ENCODE measurements at regions not wholly inside any gene's neighbourhood (a gene's known extent, or its start where the extent isn't known, plus 50 kb on each side); places are given as distances from the start of the nearest gene placed in this dataset.

- Mint-ChIP-seq H3K4me3 (no peak overlapping the region), H3K9me3 (peaks cover 3 to 18% (median 7%) of the 10 kb centered on the region in 3 donors), H3K27ac (no peak overlapping the region), H3K36me3 (no peaks in the 10 kb centered on the region), H3K27me3 (no peaks in the 10 kb centered on the region), H3K4me1 (no peaks in the 10 kb centered on the region)
Measured at GRCh38 chr2:126543081-126543480, 112.9 kb upstream of the GYPC start.

- H3K27ac Mint-ChIP-seq = no peak overlapping the region
- peaks cover 3 to 9% (median 4%) of the 10 kb centered on the region in 3 donors for H3K9me3 Mint-ChIP-seq
- no peaks in the 10 kb centered on the region for H3K4me1 Mint-ChIP-seq
- no peak overlapping the region for H3K4me3 Mint-ChIP-seq
- no peaks in the 10 kb centered on the region for H3K36me3 Mint-ChIP-seq
- peaks cover 3% of the 10 kb centered on the region for H3K27me3 Mint-ChIP-seq
Measured at GRCh38 chr2:126558029-126558428, 97.9 kb upstream of the GYPC start.

- H3K4me1 Mint-ChIP-seq = peaks cover 8 to 12% (median 10%) of the 10 kb centered on the region in 3 donors
- H3K9me3 Mint-ChIP-seq = no peaks in the 10 kb centered on the region
- peak overlapping the region in 2 of 4 donors; percentile 13 to 29 for H3K4me3 Mint-ChIP-seq
- H3K27ac Mint-ChIP-seq = no peak overlapping the region
- H3K27me3 Mint-ChIP-seq = peaks cover 8% of the 10 kb centered on the region
- no peaks in the 10 kb centered on the region for H3K36me3 Mint-ChIP-seq
Measured at GRCh38 chr2:126568734-126569133, 87.2 kb upstream of the GYPC start.

- H3K27ac Mint-ChIP-seq = no peak overlapping the region
- H3K27me3 Mint-ChIP-seq = peaks cover 12% of the 10 kb centered on the region
- H3K4me3 Mint-ChIP-seq = no peak overlapping the region
- H3K4me1 Mint-ChIP-seq = peaks cover 8 to 12% (median 10%) of the 10 kb centered on the region in 3 donors
- H3K36me3 Mint-ChIP-seq = no peaks in the 10 kb centered on the region
- H3K9me3 Mint-ChIP-seq = no peaks in the 10 kb centered on the region
Measured at GRCh38 chr2:126571403-126571802, 84.6 kb upstream of the GYPC start.

GRCh38 chr2:126575631-126576030 lies 80.3 kb upstream of the GYPC start:
- H3K4me3 Mint-ChIP-seq = no peak overlapping the region
- peaks cover 14% of the 10 kb centered on the region for H3K27me3 Mint-ChIP-seq
- no peaks in the 10 kb centered on the region for H3K9me3 Mint-ChIP-seq
- H3K4me1 Mint-ChIP-seq = no peaks in the 10 kb centered on the region
- H3K27ac Mint-ChIP-seq = no peak overlapping the region
- H3K36me3 Mint-ChIP-seq = no peaks in the 10 kb centered on the region

GRCh38 chr2:126579868-126580267 lies 76.1 kb upstream of the GYPC start:
- Mint-ChIP-seq H3K27me3 (peaks cover 7% of the 10 kb centered on the region), H3K9me3 (peaks cover 0 to 3% (median 0%) of the 10 kb centered on the region in 3 donors), H3K4me3 (no peak overlapping the region), H3K36me3 (no peaks in the 10 kb centered on the region), H3K4me1 (no peaks in the 10 kb centered on the region), H3K27ac (no peak overlapping the region)

GRCh38 chr2:126586317-126586716 lies 69.6 kb upstream of the GYPC start:
- Mint-ChIP-seq H3K27ac (peak overlapping the region in 1 of 3 donors; percentile 79), H3K27me3 (peaks cover 4% of the 10 kb centered on the region), H3K4me1 (no peaks in the 10 kb centered on the region), H3K9me3 (peaks cover 0 to 3% (median 0%) of the 10 kb centered on the region in 3 donors), H3K36me3 (no peaks in the 10 kb centered on the region), H3K4me3 (no peak overlapping the region)

- Mint-ChIP-seq H3K36me3 (no peaks in the 10 kb centered on the region), H3K27me3 (peaks cover 2% of the 10 kb centered on the region), H3K27ac (no peak overlapping the region), H3K4me1 (no peaks in the 10 kb centered on the region), H3K4me3 (no peak overlapping the region), H3K9me3 (peaks cover 4 to 25% (median 22%) of the 10 kb centered on the region in 3 donors)
Measured at GRCh38 chr2:126599062-126599461, 56.9 kb upstream of the GYPC start.

GRCh38 chr2:126600742-126601141 lies 55.2 kb upstream of the GYPC start:
- Mint-ChIP-seq H3K27ac (no peak overlapping the region), H3K27me3 (peaks cover 4% of the 10 kb centered on the region), H3K9me3 (peaks cover 11 to 38% (median 32%) of the 10 kb centered on the region in 3 donors), H3K4me1 (no peaks in the 10 kb centered on the region), H3K36me3 (no peaks in the 10 kb centered on the region), H3K4me3 (no peak overlapping the region)

GRCh38 chr2:126602334-126602733 lies 53.6 kb upstream of the GYPC start:
- Mint-ChIP-seq H3K9me3 (peaks cover 11 to 41% (median 32%) of the 10 kb centered on the region in 3 donors), H3K4me1 (no peaks in the 10 kb centered on the region), H3K36me3 (no peaks in the 10 kb centered on the region), H3K27me3 (peaks cover 8% of the 10 kb centered on the region), H3K4me3 (no peak overlapping the region), H3K27ac (no peak overlapping the region)
